Nephron progenitor cell (in vitro differentiated cells): ENCODE measurements at regions not wholly inside any gene's neighbourhood (a gene's known extent, or its start where the extent isn't known, plus 50 kb on each side); places are given as distances from the start of the nearest gene placed in this dataset.
A peak's percentile ranks its signal among the peaks of the same experiment; 100 is the strongest.

Source experiments
- DNase-seq: peaks from one replicate; pipeline ENCODE4 v3.0.0; 2021
- H3K27ac Mint-ChIP-seq: 2 replicates; pipeline ENCODE4 v1.8.0; 2021; ENCODE audit warnings: mild to moderate bottlenecking, moderate library complexity, mixed read lengths
- H3K27me3 Mint-ChIP-seq: 2 replicates; pipeline ENCODE4 v1.8.0; 2021; ENCODE audit warnings: mild to moderate bottlenecking, low read depth, mixed read lengths; ENCODE audit not compliant: poor library complexity
- H3K36me3 Mint-ChIP-seq: 2 replicates; pipeline ENCODE4 v1.8.0; 2021; ENCODE audit warnings: low read depth, mixed read lengths
- H3K4me1 Mint-ChIP-seq: 2 replicates; pipeline ENCODE4 v1.8.0; 2021; ENCODE audit warnings: mixed read lengths
- H3K4me3 Mint-ChIP-seq: 2 replicates; pipeline ENCODE4 v1.8.0; 2021; ENCODE audit warnings: mild to moderate bottlenecking, moderate library complexity, mixed read lengths
- H3K9me3 Mint-ChIP-seq: 2 replicates; pipeline ENCODE4 v1.8.0; 2021; ENCODE audit warnings: mild to moderate bottlenecking, moderate library complexity, mixed read lengths
- TF ChIP-seq, protein P1 (sequence below): fragments of 200-600 bp; sonication (generic); IDR thresholded peaks from 2 replicates; pipeline ENCODE4 v1.5.0; 2021; ENCODE audit warnings: antibody characterized with exemption

DNA sequence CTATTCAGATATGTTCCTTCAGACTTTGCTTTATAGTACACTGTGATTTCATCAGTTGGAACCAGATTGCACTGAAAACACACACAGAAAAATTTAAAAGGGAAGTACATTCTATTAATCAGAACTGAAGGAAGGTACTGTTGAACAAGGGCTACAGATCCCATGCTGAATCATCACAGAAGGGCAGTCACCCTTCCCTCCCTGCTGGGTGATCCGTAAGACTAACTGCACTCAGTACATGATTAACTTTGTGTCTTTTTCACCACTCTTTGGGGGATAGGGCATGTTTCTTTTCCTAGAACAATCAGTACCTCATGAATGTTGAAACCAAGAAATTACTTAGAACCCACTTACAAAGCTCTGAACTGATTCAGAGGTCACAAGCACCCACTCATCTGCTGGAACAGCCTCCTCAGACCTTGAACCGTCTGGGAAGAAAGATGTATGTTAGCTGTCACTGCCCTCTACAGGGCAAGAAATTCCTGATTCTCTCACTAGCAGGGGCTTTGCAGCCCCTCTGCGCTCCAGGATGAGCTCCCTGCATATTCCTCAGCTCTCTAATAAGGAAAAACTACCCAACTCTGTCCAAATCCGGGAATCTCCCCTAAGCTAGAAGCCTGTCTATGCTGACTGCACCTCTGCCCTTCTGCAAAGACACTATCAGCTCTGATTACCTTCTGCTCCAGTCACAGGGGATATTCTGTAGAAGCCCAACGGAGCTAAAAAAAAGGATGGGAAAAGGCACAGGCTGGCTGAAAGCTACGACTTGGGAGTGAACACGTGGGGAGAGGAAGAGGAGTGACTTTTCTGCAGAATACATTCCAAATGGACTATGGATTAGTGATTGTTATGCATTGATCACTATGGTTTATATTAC, 51.0 kb downstream of the IARS1 start:
- H3K36me3 Mint-ChIP-seq, result peaks cover 88% of the 10 kb centered on the region
- no peak overlapping the region for H3K4me3 Mint-ChIP-seq
- no peak for DNase-seq
- peak overlapping the region; percentile 82 for H3K27ac Mint-ChIP-seq
- H3K9me3 Mint-ChIP-seq, result no peaks in the 10 kb centered on the region
- TF ChIP-seq, protein P1, sequence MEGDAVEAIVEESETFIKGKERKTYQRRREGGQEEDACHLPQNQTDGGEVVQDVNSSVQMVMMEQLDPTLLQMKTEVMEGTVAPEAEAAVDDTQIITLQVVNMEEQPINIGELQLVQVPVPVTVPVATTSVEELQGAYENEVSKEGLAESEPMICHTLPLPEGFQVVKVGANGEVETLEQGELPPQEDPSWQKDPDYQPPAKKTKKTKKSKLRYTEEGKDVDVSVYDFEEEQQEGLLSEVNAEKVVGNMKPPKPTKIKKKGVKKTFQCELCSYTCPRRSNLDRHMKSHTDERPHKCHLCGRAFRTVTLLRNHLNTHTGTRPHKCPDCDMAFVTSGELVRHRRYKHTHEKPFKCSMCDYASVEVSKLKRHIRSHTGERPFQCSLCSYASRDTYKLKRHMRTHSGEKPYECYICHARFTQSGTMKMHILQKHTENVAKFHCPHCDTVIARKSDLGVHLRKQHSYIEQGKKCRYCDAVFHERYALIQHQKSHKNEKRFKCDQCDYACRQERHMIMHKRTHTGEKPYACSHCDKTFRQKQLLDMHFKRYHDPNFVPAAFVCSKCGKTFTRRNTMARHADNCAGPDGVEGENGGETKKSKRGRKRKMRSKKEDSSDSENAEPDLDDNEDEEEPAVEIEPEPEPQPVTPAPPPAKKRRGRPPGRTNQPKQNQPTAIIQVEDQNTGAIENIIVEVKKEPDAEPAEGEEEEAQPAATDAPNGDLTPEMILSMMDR, result peak; percentile 39
- H3K4me1 Mint-ChIP-seq, result no peaks in the 10 kb centered on the region
- H3K27me3 Mint-ChIP-seq, result no peaks in the 10 kb centered on the region

DNA sequence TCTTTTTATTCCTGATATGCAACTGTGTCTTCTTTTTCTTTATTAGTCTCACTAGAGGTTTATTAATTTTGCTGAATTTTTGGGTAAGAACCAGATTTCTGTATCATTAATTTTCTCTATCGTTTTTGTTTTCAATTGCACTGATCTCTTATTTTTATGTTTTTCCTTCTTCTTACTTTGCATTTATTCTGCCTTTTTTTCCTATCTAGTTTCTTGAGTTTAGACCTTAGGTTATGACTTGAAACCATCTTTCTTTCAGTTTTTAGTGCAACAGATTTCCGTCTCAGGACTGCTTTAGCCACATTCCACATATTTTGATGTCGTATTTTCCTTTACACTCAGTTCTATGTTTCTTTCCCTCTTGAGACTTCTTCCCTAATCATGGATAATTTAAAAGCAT, 56.6 kb downstream of the IARS1 start:
- Mint-ChIP-seq H3K27me3 (no peaks in the 10 kb centered on the region), H3K36me3 (peaks cover 90% of the 10 kb centered on the region), H3K4me3 (no peak overlapping the region), H3K9me3 (no peaks in the 10 kb centered on the region), H3K27ac (peak overlapping the region; percentile 34), H3K4me1 (peaks cover 6% of the 10 kb centered on the region)
- DNase-seq, result no peak
- TF ChIP-seq, protein P1, result no peak

DNA sequence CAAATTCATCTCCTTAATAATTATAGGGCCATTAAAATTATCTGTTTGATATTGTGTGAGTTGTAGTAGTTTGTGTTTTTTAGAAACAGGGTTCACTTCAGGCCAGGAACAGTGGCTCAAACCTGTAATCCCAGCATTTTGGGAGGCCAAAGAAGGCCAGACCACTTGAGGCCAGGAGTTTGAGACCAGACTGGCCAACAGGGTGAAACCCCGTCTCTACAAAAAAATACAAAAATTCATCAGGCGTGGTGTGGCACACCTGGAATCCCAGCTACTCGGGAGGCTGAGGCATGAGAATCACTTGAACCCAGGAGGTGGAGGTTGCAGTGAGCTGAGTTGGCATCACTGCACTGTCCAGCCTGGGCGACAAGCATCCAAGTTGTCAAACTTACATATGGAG, 57.0 kb downstream of the IARS1 start:
- H3K9me3 Mint-ChIP-seq, result no peaks in the 10 kb centered on the region
- H3K27ac Mint-ChIP-seq, result no peak overlapping the region
- TF ChIP-seq, protein P1, result no peak
- DNase-seq, result no peak
- peaks cover 89% of the 10 kb centered on the region for H3K36me3 Mint-ChIP-seq
- no peaks in the 10 kb centered on the region for H3K27me3 Mint-ChIP-seq
- H3K4me3 Mint-ChIP-seq, result no peak overlapping the region
- H3K4me1 Mint-ChIP-seq, result peaks cover 6% of the 10 kb centered on the region

DNA sequence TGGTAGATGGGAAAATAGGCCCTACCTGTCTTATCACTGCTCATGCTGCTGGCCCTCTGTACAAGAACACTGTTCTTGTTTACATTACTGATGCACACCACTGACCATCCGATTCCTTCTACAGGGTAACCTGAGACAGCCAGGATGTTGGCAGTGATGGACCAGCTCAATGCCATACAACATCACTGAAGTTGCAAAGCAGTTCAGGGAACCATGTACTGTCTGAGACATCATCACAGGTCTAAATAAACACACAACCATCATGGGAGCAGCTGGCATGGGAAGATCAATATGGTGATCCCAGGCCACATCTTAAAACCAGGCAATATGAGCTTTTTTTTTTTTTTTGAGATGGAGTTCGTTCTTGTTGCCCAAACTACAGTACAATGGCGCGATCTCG, 59.0 kb downstream of the IARS1 start:
- H3K27me3 Mint-ChIP-seq, result no peaks in the 10 kb centered on the region
- peaks cover 6% of the 10 kb centered on the region for H3K4me1 Mint-ChIP-seq
- peaks cover 7% of the 10 kb centered on the region for H3K9me3 Mint-ChIP-seq
- H3K36me3 Mint-ChIP-seq, result peaks cover 89% of the 10 kb centered on the region
- DNase-seq, result no peak
- TF ChIP-seq, protein P1, result no peak
- peak overlapping the region; percentile 62 for H3K27ac Mint-ChIP-seq
- no peak overlapping the region for H3K4me3 Mint-ChIP-seq

DNA sequence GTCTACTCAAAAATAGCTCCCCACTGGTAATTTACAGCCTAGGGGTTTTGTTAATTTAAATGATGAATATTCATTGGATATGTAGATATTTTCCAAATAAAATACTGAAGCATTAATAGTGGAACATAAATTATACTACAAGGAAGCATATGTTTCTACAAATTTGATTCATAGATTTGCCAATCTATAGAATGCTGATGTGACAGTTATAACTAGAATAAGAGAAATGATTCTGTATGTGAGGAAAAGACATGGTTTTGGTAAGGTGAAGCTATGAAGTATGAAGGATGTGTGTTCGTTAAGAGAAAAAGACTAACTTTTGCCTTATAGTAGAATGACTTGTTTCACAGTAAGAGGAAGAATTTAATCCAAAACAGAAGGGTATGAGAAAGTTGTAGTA, 61.3 kb downstream of the IARS1 start:
- Mint-ChIP-seq H3K9me3 (peaks cover 23% of the 10 kb centered on the region), H3K27ac (peak overlapping the region; percentile 2), H3K4me1 (peaks cover 6% of the 10 kb centered on the region), H3K36me3 (peaks cover 87% of the 10 kb centered on the region), H3K4me3 (no peak overlapping the region), H3K27me3 (no peaks in the 10 kb centered on the region)
- TF ChIP-seq, protein P1, result no peak
- no peak for DNase-seq

DNA sequence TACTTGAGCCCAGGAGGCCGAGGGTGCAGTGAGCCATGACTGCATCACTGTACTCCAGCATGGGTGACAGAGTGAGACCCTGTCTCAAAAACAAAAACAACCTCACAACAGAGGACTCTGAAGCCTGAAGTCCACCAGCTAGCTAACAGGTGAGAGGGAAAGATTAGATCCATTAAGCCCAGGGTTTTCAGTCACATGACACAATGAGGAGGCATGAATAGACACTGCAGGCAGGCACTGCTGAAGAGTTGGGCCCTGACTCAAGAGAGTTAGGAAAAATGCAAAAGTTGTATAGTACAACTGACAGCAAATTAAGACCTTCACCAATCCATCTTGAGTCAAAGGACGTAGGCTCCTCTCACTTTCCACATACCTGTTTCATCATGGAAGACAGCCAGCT, 64.9 kb downstream of the IARS1 start:
- no peak for DNase-seq
- Mint-ChIP-seq H3K4me1 (no peaks in the 10 kb centered on the region), H3K36me3 (peaks cover 87% of the 10 kb centered on the region), H3K27ac (no peak overlapping the region), H3K4me3 (no peak overlapping the region), H3K27me3 (no peaks in the 10 kb centered on the region), H3K9me3 (peaks cover 23% of the 10 kb centered on the region)
- TF ChIP-seq, protein P1, result no peak
